GM12801 (cell line): ENCODE measurements at regions not wholly inside any gene's neighbourhood (a gene's known extent, or its start where the extent isn't known, plus 50 kb on each side); places are given as distances from the start of the nearest gene placed in this dataset.

ENCODE experiments used
- TF ChIP-seq, protein P1 (sequence below): IDR thresholded peaks from one replicate; pipeline ENCODE4 v1.5.1; 2011; ENCODE audit warnings: control low read depth; ENCODE audit not compliant: insufficient read length; ENCODE audit errors: extremely low read depth

DNA sequence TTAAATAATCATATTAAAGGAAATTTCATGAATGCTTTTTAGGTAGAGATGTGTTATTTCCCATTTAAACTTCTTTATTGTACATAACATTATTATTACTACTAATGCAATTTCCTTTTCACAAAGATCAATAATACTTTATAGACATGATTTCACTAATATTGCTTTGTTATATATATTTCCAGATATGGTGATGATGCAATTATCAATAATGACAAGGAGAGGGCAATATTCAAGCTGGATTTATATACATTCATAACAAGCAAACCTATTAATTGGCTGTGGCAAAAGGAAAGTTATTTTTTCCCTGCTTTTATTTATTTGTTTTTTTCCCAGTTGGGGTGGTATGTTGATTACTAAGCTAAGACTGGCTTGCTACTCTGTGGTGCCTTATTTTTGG, 113.5 kb downstream of the RAP2B start:
- TF ChIP-seq, protein P1, sequence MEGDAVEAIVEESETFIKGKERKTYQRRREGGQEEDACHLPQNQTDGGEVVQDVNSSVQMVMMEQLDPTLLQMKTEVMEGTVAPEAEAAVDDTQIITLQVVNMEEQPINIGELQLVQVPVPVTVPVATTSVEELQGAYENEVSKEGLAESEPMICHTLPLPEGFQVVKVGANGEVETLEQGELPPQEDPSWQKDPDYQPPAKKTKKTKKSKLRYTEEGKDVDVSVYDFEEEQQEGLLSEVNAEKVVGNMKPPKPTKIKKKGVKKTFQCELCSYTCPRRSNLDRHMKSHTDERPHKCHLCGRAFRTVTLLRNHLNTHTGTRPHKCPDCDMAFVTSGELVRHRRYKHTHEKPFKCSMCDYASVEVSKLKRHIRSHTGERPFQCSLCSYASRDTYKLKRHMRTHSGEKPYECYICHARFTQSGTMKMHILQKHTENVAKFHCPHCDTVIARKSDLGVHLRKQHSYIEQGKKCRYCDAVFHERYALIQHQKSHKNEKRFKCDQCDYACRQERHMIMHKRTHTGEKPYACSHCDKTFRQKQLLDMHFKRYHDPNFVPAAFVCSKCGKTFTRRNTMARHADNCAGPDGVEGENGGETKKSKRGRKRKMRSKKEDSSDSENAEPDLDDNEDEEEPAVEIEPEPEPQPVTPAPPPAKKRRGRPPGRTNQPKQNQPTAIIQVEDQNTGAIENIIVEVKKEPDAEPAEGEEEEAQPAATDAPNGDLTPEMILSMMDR: no peak

DNA sequence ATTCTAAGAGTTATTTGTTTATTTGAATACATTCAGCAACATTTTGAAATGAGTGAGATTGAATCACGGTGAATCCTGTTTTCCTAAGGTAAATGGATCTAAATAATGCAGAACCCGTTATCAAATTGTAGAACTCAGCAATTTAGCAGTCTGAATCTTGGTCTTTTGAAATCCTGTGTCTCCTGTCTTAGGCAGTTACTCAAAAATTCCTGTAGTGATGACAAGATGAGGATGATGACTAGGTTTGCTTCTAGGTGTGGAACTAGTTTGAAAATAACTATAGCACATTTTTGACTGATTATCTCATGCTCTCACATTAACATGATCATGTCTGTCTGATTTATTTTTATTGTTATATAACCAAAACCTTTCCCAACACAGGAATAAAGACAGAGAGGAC, 115.0 kb downstream of the RAP2B start:
- TF ChIP-seq, protein P1: no peak

DNA sequence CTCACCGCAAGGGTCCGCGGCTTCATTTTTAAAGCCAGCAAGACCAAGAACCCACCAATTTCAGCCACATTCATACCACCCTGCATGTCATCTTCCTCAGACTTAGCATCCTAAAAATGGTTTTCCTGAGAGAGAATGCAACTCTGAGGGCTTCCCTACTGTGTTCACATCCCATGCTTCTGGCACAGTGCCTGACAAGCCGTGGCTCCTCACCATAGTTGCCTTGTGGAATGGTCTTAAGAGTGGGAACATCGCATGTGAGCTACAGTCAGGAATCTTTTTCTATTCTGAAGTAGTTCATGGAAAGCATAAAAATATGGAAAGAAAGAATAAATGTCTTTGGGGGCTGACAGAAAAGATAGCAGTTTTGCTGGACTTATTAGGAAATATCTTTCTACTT, 120.3 kb downstream of the RAP2B start:
- TF ChIP-seq, protein P1: no peak

DNA sequence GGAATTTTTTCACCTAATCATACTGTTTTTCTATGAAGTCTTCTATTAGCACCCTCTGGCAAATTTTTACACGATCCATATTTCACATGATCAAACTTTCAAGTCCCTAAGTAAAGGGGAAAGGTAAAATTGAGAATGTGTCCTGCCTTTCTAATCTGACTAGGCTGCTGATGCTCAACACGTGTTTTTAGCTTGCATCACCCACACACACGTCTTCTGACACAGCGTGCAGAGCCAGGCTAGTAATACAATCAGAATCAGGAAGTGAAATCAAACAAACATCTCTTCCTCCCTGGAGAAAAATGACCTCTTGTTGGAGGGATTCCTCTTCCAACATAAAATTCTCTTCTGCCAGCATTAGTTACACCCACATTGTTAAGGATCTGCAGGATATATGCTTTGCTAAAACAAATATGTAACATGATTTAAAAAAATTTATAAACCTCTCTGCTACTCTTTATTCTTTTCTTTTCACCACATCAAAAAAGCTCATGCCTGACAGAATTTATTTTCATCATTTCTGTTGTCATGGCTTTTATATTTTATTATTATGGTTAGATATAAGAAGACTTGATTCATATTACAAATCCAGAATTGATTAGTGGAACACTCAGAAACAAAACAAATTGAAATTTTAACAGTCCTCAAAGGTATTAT, 122.4 kb downstream of the RAP2B start:
- TF ChIP-seq, protein P1: no peak

DNA sequence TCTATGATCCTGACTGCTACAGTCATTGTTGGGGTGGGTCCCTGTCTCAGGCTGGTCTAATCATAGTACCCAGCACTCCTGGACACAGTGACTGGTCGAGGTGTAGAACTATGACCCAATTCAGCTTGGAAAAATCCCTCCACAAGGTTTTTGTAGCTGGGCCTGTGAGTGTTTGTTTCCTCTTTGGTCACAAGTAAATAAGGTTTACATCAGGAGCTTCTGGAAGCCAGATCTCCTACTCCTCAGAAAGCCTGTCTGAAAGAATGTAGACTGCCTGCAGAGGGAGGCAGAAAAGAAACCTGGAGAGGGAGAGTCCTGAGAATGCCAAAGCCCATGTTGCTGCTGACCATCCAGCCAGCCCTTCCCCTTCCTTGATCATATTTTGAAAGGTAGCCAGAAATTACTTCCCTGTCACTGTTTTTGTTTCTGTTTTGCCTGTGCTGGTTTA, 123.2 kb downstream of the RAP2B start:
- TF ChIP-seq, protein P1: no peak

DNA sequence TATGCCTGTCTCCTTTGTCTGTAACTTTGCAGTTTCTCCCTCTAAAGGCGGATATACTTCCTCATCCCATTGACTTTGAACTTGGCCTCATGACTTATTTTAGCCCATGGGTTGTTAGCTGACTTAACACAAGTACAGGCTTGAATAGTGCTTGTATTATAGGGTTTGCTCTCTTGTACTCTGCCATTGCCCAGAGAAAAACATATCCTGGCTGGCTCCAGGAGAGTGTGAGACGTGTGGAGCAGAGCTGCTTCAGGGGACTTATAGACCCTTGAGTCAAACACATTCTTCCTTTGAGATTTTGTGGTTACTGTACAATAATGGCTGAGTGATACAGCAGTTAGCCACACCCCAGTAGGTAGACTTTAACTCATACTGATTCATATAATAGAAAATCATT, 124.0 kb downstream of the RAP2B start:
- TF ChIP-seq, protein P1: no peak

DNA sequence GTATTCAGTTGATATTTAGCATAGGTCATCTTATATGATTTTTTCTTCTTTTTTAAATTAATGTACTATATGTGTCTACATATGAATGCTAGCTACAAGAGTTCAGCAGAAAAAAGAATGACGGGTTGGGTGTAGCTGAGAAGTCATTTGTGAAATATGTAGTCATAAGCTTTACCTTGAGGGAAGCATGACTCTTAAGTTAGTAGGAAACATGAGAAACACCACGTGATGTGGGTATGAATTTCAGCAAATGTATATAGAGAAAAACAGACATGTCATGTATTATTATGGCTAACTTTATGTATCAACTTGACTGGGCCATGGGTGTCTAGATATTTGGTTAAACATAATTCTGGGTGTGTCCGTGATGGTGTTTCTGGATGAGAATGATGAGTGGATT, 125.0 kb downstream of the RAP2B start:
- TF ChIP-seq, protein P1: no peak
